K562 (cell line): ENCODE measurements at regions not wholly inside any gene's neighbourhood (a gene's known extent, or its start where the extent isn't known, plus 50 kb on each side); places are given as distances from the start of the nearest gene placed in this dataset.
A peak's percentile ranks its signal among the peaks of the same experiment; 100 is the strongest.
"Not testable (repeated sequence)": the region's sequence is repeated elsewhere in the genome, so short reads cannot be mapped to it uniquely, and the experiment has no call there.

Source experiments
- ATAC-seq: fragments of 200-7000 bp; cut with Tn5 transposase; 3 replicates; pipeline ENCODE4 v1.9.1; 2020; ENCODE audit warnings: moderate library complexity
- BruUV-seq: library from RNA; stranded (reverse); fragments of 400-500 nt; replicated peaks from 2 replicates; lab custom pipeline; 2021; lab: Mats Ljungman, UMichigan
- CTCF ChIA-PET: fragments of 300-600 bp; formaldehyde crosslinking; extraction: SDS; loops from one replicate; lab custom pipeline; 2021; ENCODE audit warnings: low intra/inter-chr PET ratio; lab: Yijun Ruan, JAX
- POLR2A ChIA-PET: fragments of 300-600, 350-650 bp; sonication (Branson Sonifier 250); formaldehyde crosslinking; extraction: SDS; loops from one replicate; lab custom pipeline; 2021; ENCODE audit warnings: antibody characterized with exemption, inconsistent platforms; lab: Yijun Ruan, JAX
- DNase-seq, 4 experiments: peaks; one replicate each; pipeline versions ENCODE4 v3.0.0 to v3.0.0-alpha.2; 2011 to 2018; ENCODE audit warnings: low spot score in 3 of 4, mixed read lengths in 3 of 4; ENCODE audit errors: extremely low read depth in 1 of 4
- FAIRE-seq: peaks from 2 replicates; lab custom pipeline; 2011; peaks lifted over from hg19 to GRCh38; lab: Jason Lieb, UNC
- H2AFZ ChIP-seq: 2 replicates; pipeline ENCODE4 v1.6.0; 2011; ENCODE audit warnings: low read depth, low read length, control low read depth, inconsistent platforms
- H3K27ac ChIP-seq: fragments of 200-600 bp; 3 replicates; pipeline ENCODE4 v1.8.0; 2011; ENCODE audit warnings: low read depth, mild to moderate bottlenecking, control low read depth, inconsistent platforms, low read length, moderate library complexity, mixed read lengths; ENCODE audit errors: extremely low read depth
- H3K27me3 ChIP-seq, 2 experiments: fragments of 300-600 bp in 1 of 2; 2 replicates in 1 of 2; 3 replicates in 1 of 2; pipeline versions ENCODE4 v1.6.0 to v1.8.0; 2011; ENCODE audit warnings: inconsistent platforms in 2 of 2, low read length in 2 of 2, mild to moderate bottlenecking in 1 of 2, mixed read lengths in 1 of 2, moderate library complexity in 1 of 2; ENCODE audit not compliant: control insufficient read depth in 2 of 2, insufficient read depth in 2 of 2
- H3K36me3 ChIP-seq: fragments of 300-600 bp; 3 replicates; pipeline ENCODE4 v1.8.0; 2011; ENCODE audit warnings: mild to moderate bottlenecking, low read length, inconsistent platforms; ENCODE audit not compliant: control insufficient read depth, insufficient read depth
- H3K4me1 ChIP-seq, 2 experiments: fragments of 200-600 bp in 1 of 2; replicated peaks in 1 of 2; 2 replicates in 1 of 2; 3 replicates in 1 of 2; pipeline versions ENCODE4 v1.5.1 to v1.8.0; 2011; ENCODE audit warnings: inconsistent platforms in 2 of 2, low read length in 2 of 2, mild to moderate bottlenecking in 1 of 2, mixed read lengths in 1 of 2, moderate library complexity in 1 of 2; ENCODE audit not compliant: control insufficient read depth in 2 of 2, insufficient read depth in 2 of 2
- H3K4me2 ChIP-seq: 2 replicates; pipeline ENCODE4 v1.6.1; 2011; ENCODE audit warnings: low read length, control low read depth, inconsistent platforms, mixed read lengths; ENCODE audit not compliant: insufficient read depth
- H3K4me3 ChIP-seq: fragments of 200-600 bp; sonication (generic), shearing (Covaris generic); 2 replicates; pipeline ENCODE4 v1.5.1; 2016; ENCODE audit warnings: control low read depth, inconsistent platforms
- H3K79me2 ChIP-seq: fragments of 200-600 bp; 3 replicates; pipeline ENCODE4 v1.8.0; 2011; ENCODE audit warnings: low read length, inconsistent platforms; ENCODE audit not compliant: control insufficient read depth, insufficient read depth
- H3K9ac ChIP-seq, 2 experiments: 2 replicates each; pipeline versions ENCODE4 v1.6.0 to v1.6.1; 2011; ENCODE audit warnings: low read depth in 2 of 2, low read length in 2 of 2, control low read depth in 1 of 2, inconsistent platforms in 1 of 2, mild to moderate bottlenecking in 1 of 2, mixed read lengths in 1 of 2; ENCODE audit not compliant: insufficient read depth in 1 of 2
- H3K9me1 ChIP-seq: one replicate; pipeline ENCODE4 v1.6.0; 2011; ENCODE audit warnings: inconsistent platforms, mild to moderate bottlenecking, low read length, moderate library complexity; ENCODE audit not compliant: control insufficient read depth, insufficient read depth
- H3K9me3 ChIP-seq: replicated peaks from 2 replicates; pipeline ENCODE4 v1.5.1; 2011; ENCODE audit warnings: low read depth, low read length, inconsistent platforms; ENCODE audit not compliant: control insufficient read depth, insufficient read depth
- H4K20me1 ChIP-seq: replicated peaks from 2 replicates; pipeline ENCODE4 v1.6.1; 2011; ENCODE audit warnings: low read length, inconsistent platforms, mixed read lengths; ENCODE audit not compliant: control insufficient read depth, insufficient read depth
- CHD2 ChIP-seq: IDR thresholded peaks from 2 replicates; pipeline ENCODE4 v1.6.1; 2011; ENCODE audit warnings: low read depth, low read length
- E2F3 ChIP-seq: fragments of 250-450 bp; sonication (Bioruptor Pico); IDR thresholded peaks from 2 replicates; pipeline ENCODE4 v1.4.0; 2020; ENCODE audit warnings: mild to moderate bottlenecking
- ELF1 ChIP-seq: fragments of 200-800 bp; sonication (Bioruptor generic); IDR thresholded peaks from 2 replicates; pipeline ENCODE4 v1.6.1; 2016; ENCODE audit warnings: missing genetic modification characterization, missing compliant biosample characterization
- KDM5B ChIP-seq: fragments of 200-600 bp; sonication (generic); IDR thresholded peaks from 2 replicates; pipeline ENCODE4 v1.6.1; 2012; ENCODE audit warnings: low read depth, mild to moderate bottlenecking, moderate library complexity, low read length, control low read depth, inconsistent platforms; ENCODE audit not compliant: insufficient replicate concordance
- NFRKB ChIP-seq: fragments of 450-650 bp; IDR thresholded peaks from 2 replicates; pipeline ENCODE4 v1.6.1; 2016; ENCODE audit warnings: low read depth
- SPI1 ChIP-seq: IDR thresholded peaks from 2 replicates; pipeline ENCODE4 v1.6.1; 2011; ENCODE audit warnings: low read depth, low read length, control low read depth, borderline replicate concordance
- ZC3H11A ChIP-seq: IDR thresholded peaks from 2 replicates; pipeline ENCODE4 v1.6.1; 2012; ENCODE audit warnings: low read depth, low read length, improper control_type of control experiment
- ZNF449 ChIP-seq: fragments of 250-450 bp; sonication (Bioruptor Pico); IDR thresholded peaks from 2 replicates; pipeline ENCODE4 v1.8.0; 2022; ENCODE audit warnings: moderate library complexity, mild to moderate bottlenecking, inconsistent platforms
- ZNF512 ChIP-seq: IDR thresholded peaks from 2 replicates; pipeline ENCODE4 v1.6.1; 2016; ENCODE audit warnings: missing genetic modification characterization, missing compliant biosample characterization
- ZNF766 ChIP-seq: fragments of 200-800 bp; sonication (Bioruptor generic); conservative IDR thresholded peaks from 2 replicates; pipeline ENCODE4 v1.6.1; 2016; ENCODE audit warnings: missing genetic modification characterization, missing compliant biosample characterization
- WGBS: fragments of 100-300 bp; shearing (Covaris generic); methylation state at CpG from one replicate; pipeline ENCODE4 v1.1.6; 2016; ENCODE audit warnings: low coverage, mixed read lengths; ENCODE audit not compliant: insufficient coverage; ENCODE audit errors: missing lambda C conversion rate; 5-methylcytosine and 5-hydroxymethylcytosine counted together
- in situ Hi-C: fragments of 300-500 bp; cut with MboI; formaldehyde crosslinking; loops from 4 replicates; pipeline ENCODE4 v1.15.0; 2018; ENCODE audit warnings: inconsistent platforms, mixed read lengths
- intact Hi-C: fragments of 100-400 bp; cut with micrococcal nuclease; formaldehyde crosslinking; loops from 2 replicates; pipeline ENCODE4 v1.14.2; 2022

- TF ChIP-seq ZNF512 (tag) (no peak), KDM5B (no peak), E2F3 (no peak), ZC3H11A (no peak), NFRKB (no peak)
These were observed 158.3 kb downstream of the MTX2 start (continued) for GRCh38 chr2:176427549-176427948.

GRCh38 chr2:176428944-176429469 is 159.8 kb downstream of the MTX2 start:
- BruUV-seq: TSS peak; percentile 78
- POLR2A ChIA-PET, ATAC-seq: not testable (repeated sequence)

More at GRCh38 chr2:176428944-176429469, 159.8 kb downstream of the MTX2 start:
- CTCF ChIA-PET, FAIRE-seq, H3K4me1 ChIP-seq, H3K9ac ChIP-seq, H3K36me3 ChIP-seq, DNase-seq, H3K27ac ChIP-seq, H3K9me1 ChIP-seq, H3K9me3 ChIP-seq, H3K27me3 ChIP-seq, H3K79me2 ChIP-seq, intact Hi-C loops, H3K4me3 ChIP-seq, H2AFZ ChIP-seq, in situ Hi-C loops, H4K20me1 ChIP-seq: not testable (repeated sequence)
- H3K4me2 ChIP-seq: peak overlapping the region; percentile 0; the same call in 1 of the 2 replicates
- WGBS: 0% methylated on average over 5 of the region's 5 CpGs
- TF ChIP-seq CHD2: peak; percentile 65
- TF ChIP-seq ZNF766 (CRISPR knock-in tag): peak; percentile 95
- peak; percentile 17; the same call in 1 of the 2 replicates for TF ChIP-seq SPI1
- TF ChIP-seq ZNF449 (CRISPR knock-in tag): 0 out of 2 replicates have a peak, but pooled peaks have one; percentile 30
- peak; percentile 50 for TF ChIP-seq ELF1
